Ishikawa (cell line): ENCODE measurements at regions not wholly inside any gene's neighbourhood (a gene's known extent, or its start where the extent isn't known, plus 50 kb on each side); places are given as distances from the start of the nearest gene placed in this dataset.

Experiments
- CEBPB ChIP-seq: IDR thresholded peaks from 2 replicates; pipeline ENCODE4 v1.6.1; 2012
- CREB1 ChIP-seq: IDR thresholded peaks from 2 replicates; pipeline ENCODE4 v1.6.1; 2012; ENCODE audit warnings: low read depth
- EGR1 ChIP-seq: IDR thresholded peaks from 2 replicates; pipeline ENCODE4 v1.6.1; 2012
- EP300 ChIP-seq: IDR thresholded peaks from 2 replicates; pipeline ENCODE4 v1.6.1; 2012; ENCODE audit warnings: borderline replicate concordance
- FOXM1 ChIP-seq: IDR thresholded peaks from 2 replicates; pipeline ENCODE4 v1.6.1; 2012; ENCODE audit warnings: low read depth, borderline replicate concordance
- NFIC ChIP-seq: IDR thresholded peaks from 2 replicates; pipeline ENCODE4 v1.6.1; 2012
- RAD21 ChIP-seq: IDR thresholded peaks from 2 replicates; pipeline ENCODE4 v1.6.1; 2012; ENCODE audit warnings: low read depth
- TAF1 ChIP-seq: IDR thresholded peaks from 2 replicates; pipeline ENCODE4 v1.6.1; 2012; ENCODE audit warnings: low read depth, mild to moderate bottlenecking
- TCF12 ChIP-seq: IDR thresholded peaks from 2 replicates; pipeline ENCODE4 v1.6.1; 2012; ENCODE audit warnings: low read depth
- TEAD4 ChIP-seq: IDR thresholded peaks from 2 replicates; pipeline ENCODE4 v1.6.1; 2012
- USF1 ChIP-seq: IDR thresholded peaks from 2 replicates; pipeline ENCODE4 v1.6.1; 2012
- YY1 ChIP-seq: IDR thresholded peaks from 2 replicates; pipeline ENCODE4 v1.6.1; 2012; ENCODE audit warnings: low read depth
- ZBTB7A ChIP-seq: IDR thresholded peaks from 2 replicates; pipeline ENCODE4 v1.6.1; 2012; ENCODE audit warnings: low read depth
- TF ChIP-seq, protein P1 (sequence below): IDR thresholded peaks from 2 replicates; pipeline ENCODE4 v1.6.1; 2012
- TF ChIP-seq, protein P2 (sequence below): IDR thresholded peaks from 2 replicates; pipeline ENCODE4 v1.6.1; 2012; ENCODE audit warnings: low read depth, mild to moderate bottlenecking

DNA sequence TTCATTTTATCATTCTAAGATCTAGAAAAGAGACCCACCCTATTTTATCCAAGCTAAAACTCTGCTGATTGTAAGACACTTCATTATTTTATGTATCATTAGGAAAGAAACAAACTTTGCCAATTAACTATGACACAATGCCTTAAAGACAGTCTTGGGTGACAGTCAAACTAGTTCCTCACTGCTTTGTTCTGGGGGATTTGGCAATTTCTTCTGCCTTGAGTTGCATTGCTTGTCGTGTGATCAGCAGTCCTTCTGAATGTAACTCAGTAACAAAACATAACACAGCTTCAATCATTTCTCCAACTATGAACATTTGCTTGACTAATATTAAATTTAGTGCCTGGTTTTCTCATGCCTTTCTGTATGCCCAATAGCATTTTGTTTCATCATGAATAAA, 577.9 kb upstream of the DIPK2B start:
- TF ChIP-seq FOXM1 (no peak), EGR1 (no peak)

- TF ChIP-seq ZBTB7A, result no peak
- TF ChIP-seq USF1, result no peak
- TF ChIP-seq EP300, result no peak
These were observed 576.7 kb upstream of the DIPK2B start for GRCh38 chrX:45777366-45777765.

DNA sequence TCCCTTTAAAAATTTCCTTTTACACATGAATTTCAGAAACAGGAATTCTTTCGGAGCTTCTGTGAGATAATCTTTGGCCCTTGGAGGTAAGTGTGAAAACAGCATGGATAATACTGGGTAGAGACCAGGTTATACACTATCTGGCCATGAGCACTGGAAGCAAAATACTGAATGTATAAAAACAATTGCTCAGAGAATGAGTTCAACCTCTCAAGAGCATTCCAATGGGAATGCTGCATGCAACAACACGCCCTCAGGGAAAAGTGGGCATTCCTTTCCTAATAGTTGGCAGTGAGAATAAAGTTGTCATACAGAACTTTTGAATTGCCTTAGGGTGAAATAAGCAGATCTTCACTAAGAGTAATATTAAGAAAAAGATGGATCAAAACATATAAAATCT, 574.8 kb upstream of the DIPK2B start:
- TF ChIP-seq TAF1 (no peak), NFIC (no peak), USF1 (no peak), TCF12 (no peak)
- TF ChIP-seq, protein P1, sequence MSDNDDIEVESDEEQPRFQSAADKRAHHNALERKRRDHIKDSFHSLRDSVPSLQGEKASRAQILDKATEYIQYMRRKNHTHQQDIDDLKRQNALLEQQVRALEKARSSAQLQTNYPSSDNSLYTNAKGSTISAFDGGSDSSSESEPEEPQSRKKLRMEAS, result no peak

- TF ChIP-seq CREB1, result no peak
- TF ChIP-seq TCF12, result no peak
- no peak for TF ChIP-seq CEBPB
- TF ChIP-seq, protein P2, sequence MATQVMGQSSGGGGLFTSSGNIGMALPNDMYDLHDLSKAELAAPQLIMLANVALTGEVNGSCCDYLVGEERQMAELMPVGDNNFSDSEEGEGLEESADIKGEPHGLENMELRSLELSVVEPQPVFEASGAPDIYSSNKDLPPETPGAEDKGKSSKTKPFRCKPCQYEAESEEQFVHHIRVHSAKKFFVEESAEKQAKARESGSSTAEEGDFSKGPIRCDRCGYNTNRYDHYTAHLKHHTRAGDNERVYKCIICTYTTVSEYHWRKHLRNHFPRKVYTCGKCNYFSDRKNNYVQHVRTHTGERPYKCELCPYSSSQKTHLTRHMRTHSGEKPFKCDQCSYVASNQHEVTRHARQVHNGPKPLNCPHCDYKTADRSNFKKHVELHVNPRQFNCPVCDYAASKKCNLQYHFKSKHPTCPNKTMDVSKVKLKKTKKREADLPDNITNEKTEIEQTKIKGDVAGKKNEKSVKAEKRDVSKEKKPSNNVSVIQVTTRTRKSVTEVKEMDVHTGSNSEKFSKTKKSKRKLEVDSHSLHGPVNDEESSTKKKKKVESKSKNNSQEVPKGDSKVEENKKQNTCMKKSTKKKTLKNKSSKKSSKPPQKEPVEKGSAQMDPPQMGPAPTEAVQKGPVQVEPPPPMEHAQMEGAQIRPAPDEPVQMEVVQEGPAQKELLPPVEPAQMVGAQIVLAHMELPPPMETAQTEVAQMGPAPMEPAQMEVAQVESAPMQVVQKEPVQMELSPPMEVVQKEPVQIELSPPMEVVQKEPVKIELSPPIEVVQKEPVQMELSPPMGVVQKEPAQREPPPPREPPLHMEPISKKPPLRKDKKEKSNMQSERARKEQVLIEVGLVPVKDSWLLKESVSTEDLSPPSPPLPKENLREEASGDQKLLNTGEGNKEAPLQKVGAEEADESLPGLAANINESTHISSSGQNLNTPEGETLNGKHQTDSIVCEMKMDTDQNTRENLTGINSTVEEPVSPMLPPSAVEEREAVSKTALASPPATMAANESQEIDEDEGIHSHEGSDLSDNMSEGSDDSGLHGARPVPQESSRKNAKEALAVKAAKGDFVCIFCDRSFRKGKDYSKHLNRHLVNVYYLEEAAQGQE, result no peak
- TF ChIP-seq USF1, result no peak
- TF ChIP-seq TEAD4, result no peak
- no peak for TF ChIP-seq RAD21
- TF ChIP-seq YY1, result no peak
- TF ChIP-seq TAF1, result no peak
- no peak for TF ChIP-seq NFIC
- TF ChIP-seq EP300, result no peak
- no peak for TF ChIP-seq FOXM1
- no peak for TF ChIP-seq ZBTB7A
- no peak for TF ChIP-seq EGR1
These were observed 574.3 kb upstream of the DIPK2B start for GRCh38 chrX:45774961-45775360.

- TF ChIP-seq NFIC (no peak), CEBPB (no peak), RAD21 (no peak), FOXM1 (no peak), ZBTB7A (no peak), YY1 (no peak), CREB1 (no peak), USF1 (no peak), TAF1 (no peak), EP300 (no peak)
- TF ChIP-seq, protein P1, result no peak
These were observed 572.9 kb upstream of the DIPK2B start for GRCh38 chrX:45773572-45773971.

- TF ChIP-seq TEAD4, result no peak
- no peak for TF ChIP-seq TAF1
- no peak for TF ChIP-seq EGR1
- TF ChIP-seq FOXM1, result no peak
- TF ChIP-seq, protein P2, result no peak
- no peak for TF ChIP-seq CEBPB
- TF ChIP-seq USF1, result no peak
- no peak for TF ChIP-seq RAD21
- TF ChIP-seq, protein P1, result no peak
- TF ChIP-seq CREB1, result no peak
- TF ChIP-seq TCF12, result no peak
These were observed 571.1 kb upstream of the DIPK2B start for GRCh38 chrX:45771560-45772340.
